Mesothelial cell of epicardium (in vitro differentiated cells): ENCODE measurements at regions not wholly inside any gene's neighbourhood (a gene's known extent, or its start where the extent isn't known, plus 50 kb on each side); places are given as distances from the start of the nearest gene placed in this dataset.

Experiments used
- DNase-seq, 2 experiments: peaks; one replicate each; pipeline ENCODE4 v3.0.0; 2021; ENCODE audit warnings: low spot score in 2 of 2; ENCODE audit not compliant: unreplicated experiment in 2 of 2
- H3K27ac Mint-ChIP-seq: 2 replicates; pipeline ENCODE4 v1.8.0; 2021; ENCODE audit warnings: mixed read lengths
- H3K27me3 Mint-ChIP-seq: 2 replicates; pipeline ENCODE4 v1.8.0; 2021; ENCODE audit warnings: low read depth, mixed read lengths
- H3K36me3 Mint-ChIP-seq: 2 replicates; pipeline ENCODE4 v1.8.0; 2021; ENCODE audit warnings: mixed read lengths
- H3K4me1 Mint-ChIP-seq: 2 replicates; pipeline ENCODE4 v1.8.0; 2021; ENCODE audit warnings: mixed read lengths
- H3K4me3 Mint-ChIP-seq: 2 replicates; pipeline ENCODE4 v1.8.0; 2021; ENCODE audit warnings: mild to moderate bottlenecking, moderate library complexity, mixed read lengths
- H3K9me3 Mint-ChIP-seq: 2 replicates; pipeline ENCODE4 v1.8.0; 2021; ENCODE audit warnings: mixed read lengths
- TF ChIP-seq, protein P1 (sequence below): fragments of 200-600 bp; sonication (generic); IDR thresholded peaks from one replicate; pipeline ENCODE4 v1.5.0; 2021; ENCODE audit warnings: antibody characterized with exemption; ENCODE audit not compliant: unreplicated experiment

DNA sequence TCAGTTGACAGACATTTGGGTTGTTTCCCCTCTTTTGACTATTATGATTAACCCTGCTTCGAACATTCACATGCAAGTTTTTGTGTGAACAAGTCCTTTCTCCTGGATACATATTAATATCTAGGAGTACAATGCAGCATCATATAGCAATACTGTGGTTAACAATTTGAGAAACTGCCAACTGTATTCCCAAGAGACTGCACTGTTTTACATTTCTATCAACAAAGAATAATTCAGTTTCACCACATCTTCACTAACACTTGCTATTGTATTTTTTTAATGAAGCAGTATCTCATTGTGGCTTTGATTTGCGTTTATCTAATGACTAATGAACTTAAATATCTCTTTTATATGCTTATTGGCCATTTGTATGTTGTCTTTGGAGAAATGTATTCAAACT, 184.6 kb upstream of the NBEA start:
- H3K27me3 Mint-ChIP-seq, result no peaks in the 10 kb centered on the region
- peaks cover 15% of the 10 kb centered on the region for H3K4me1 Mint-ChIP-seq
- TF ChIP-seq, protein P1, sequence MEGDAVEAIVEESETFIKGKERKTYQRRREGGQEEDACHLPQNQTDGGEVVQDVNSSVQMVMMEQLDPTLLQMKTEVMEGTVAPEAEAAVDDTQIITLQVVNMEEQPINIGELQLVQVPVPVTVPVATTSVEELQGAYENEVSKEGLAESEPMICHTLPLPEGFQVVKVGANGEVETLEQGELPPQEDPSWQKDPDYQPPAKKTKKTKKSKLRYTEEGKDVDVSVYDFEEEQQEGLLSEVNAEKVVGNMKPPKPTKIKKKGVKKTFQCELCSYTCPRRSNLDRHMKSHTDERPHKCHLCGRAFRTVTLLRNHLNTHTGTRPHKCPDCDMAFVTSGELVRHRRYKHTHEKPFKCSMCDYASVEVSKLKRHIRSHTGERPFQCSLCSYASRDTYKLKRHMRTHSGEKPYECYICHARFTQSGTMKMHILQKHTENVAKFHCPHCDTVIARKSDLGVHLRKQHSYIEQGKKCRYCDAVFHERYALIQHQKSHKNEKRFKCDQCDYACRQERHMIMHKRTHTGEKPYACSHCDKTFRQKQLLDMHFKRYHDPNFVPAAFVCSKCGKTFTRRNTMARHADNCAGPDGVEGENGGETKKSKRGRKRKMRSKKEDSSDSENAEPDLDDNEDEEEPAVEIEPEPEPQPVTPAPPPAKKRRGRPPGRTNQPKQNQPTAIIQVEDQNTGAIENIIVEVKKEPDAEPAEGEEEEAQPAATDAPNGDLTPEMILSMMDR, result no peak
- peaks cover 5% of the 10 kb centered on the region for H3K9me3 Mint-ChIP-seq
- H3K36me3 Mint-ChIP-seq, result no peaks in the 10 kb centered on the region
- H3K4me3 Mint-ChIP-seq, result no peak overlapping the region
- DNase-seq, result no peak
- H3K27ac Mint-ChIP-seq, result no peak overlapping the region

GRCh38 chr13:34758628-34759027, 183.4 kb upstream of the NBEA start:
- DNase-seq, result no peak
- H3K27me3 Mint-ChIP-seq, result no peaks in the 10 kb centered on the region
- no peak overlapping the region for H3K27ac Mint-ChIP-seq
- peaks cover 5% of the 10 kb centered on the region for H3K9me3 Mint-ChIP-seq
- TF ChIP-seq, protein P1, result no peak
- no peak overlapping the region for H3K4me3 Mint-ChIP-seq
- H3K4me1 Mint-ChIP-seq, result peaks cover 17% of the 10 kb centered on the region
- no peaks in the 10 kb centered on the region for H3K36me3 Mint-ChIP-seq

DNA sequence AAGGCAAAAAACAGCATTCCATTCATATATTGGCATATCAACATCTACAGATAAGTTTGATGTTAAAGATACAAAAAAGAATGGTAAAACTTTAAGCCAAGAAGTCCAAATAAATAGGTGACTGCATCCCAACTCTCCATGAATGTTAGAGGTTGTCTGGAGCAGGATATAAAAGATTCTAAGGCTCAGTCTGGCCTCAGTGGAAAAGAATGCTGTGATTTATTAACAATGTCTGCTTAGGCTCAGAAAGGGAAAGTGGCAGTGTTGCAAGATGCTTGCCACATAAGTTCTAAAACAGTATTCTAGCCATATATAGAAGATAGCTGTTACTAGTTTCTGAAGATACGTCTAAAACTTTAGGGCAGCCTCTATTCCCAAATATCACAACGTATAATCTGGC, 179.8 kb upstream of the NBEA start:
- no peaks in the 10 kb centered on the region for H3K36me3 Mint-ChIP-seq
- H3K27me3 Mint-ChIP-seq, result no peaks in the 10 kb centered on the region
- no peak for DNase-seq
- peak overlapping the region; percentile 34 for H3K27ac Mint-ChIP-seq
- TF ChIP-seq, protein P1, result no peak
- H3K4me3 Mint-ChIP-seq, result no peak overlapping the region
- H3K9me3 Mint-ChIP-seq, result peaks cover 12% of the 10 kb centered on the region
- peaks cover 17% of the 10 kb centered on the region for H3K4me1 Mint-ChIP-seq

DNA sequence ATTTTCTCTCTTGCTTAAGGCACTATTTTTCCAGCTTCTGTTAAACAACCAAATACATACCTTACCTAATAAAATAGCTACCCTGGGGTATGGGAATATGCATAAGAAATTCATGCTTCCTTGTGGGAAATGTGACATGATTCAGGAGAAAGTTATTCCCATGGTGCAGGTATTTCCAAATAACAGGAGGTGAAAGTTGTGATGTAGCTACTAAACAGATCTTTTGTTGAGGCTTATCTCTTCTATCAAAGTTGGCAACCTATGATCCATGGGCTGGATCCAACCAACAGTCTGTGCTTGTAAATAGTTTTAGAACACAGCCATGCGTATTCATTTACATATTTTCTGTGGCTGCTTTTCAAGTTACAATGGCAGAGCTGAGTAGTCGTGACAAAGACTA, 177.8 kb upstream of the NBEA start:
- no peaks in the 10 kb centered on the region for H3K27me3 Mint-ChIP-seq
- H3K9me3 Mint-ChIP-seq, result peaks cover 7% of the 10 kb centered on the region
- H3K27ac Mint-ChIP-seq, result no peak overlapping the region
- no peaks in the 10 kb centered on the region for H3K36me3 Mint-ChIP-seq
- no peak for DNase-seq
- TF ChIP-seq, protein P1, result no peak
- H3K4me3 Mint-ChIP-seq, result no peak overlapping the region
- H3K4me1 Mint-ChIP-seq, result peaks cover 17% of the 10 kb centered on the region

- no peak overlapping the region for H3K4me3 Mint-ChIP-seq
- H3K27me3 Mint-ChIP-seq, result no peaks in the 10 kb centered on the region
- H3K9me3 Mint-ChIP-seq, result peaks cover 7% of the 10 kb centered on the region
- H3K27ac Mint-ChIP-seq, result no peak overlapping the region
- peaks cover 16% of the 10 kb centered on the region for H3K4me1 Mint-ChIP-seq
- TF ChIP-seq, protein P1, result no peak
- DNase-seq, result no peak
- no peaks in the 10 kb centered on the region for H3K36me3 Mint-ChIP-seq
These were observed 176.5 kb upstream of the NBEA start for GRCh38 chr13:34765446-34766180.
